ENCODE measurements at regions not wholly inside any gene's neighbourhood (a gene's known extent, or its start where the extent isn't known, plus 50 kb on each side); places are given as distances from the start of the nearest gene placed in this dataset.

GRCh38 chr2:6641956-6642355 is 223.8 kb downstream of the CMPK2 start:
- no peak for DNase-seq

- no peak for DNase-seq
These were observed 221.4 kb downstream of the CMPK2 start for GRCh38 chr2:6644261-6644660.

- no peak for DNase-seq
These were observed 220.7 kb downstream of the CMPK2 start for GRCh38 chr2:6645004-6645403.

- DNase-seq: no peak
These were observed 220.0 kb downstream of the CMPK2 start for GRCh38 chr2:6645672-6646071.

GRCh38 chr2:6647046-6647445 is 218.7 kb downstream of the CMPK2 start:
- DNase-seq: no peak

GRCh38 chr2:6648596-6649247 is 217.0 kb downstream of the CMPK2 start:
- no peak for DNase-seq

GRCh38 chr2:6650311-6650710 is 215.4 kb downstream of the CMPK2 start:
- DNase-seq: no peak

- no peak for DNase-seq
These were observed 213.5 kb downstream of the CMPK2 start for GRCh38 chr2:6652251-6652650.

GRCh38 chr2:6653281-6653750 is 212.4 kb downstream of the CMPK2 start:
- DNase-seq: no peak

- DNase-seq: peak; percentile 19
These were observed 211.4 kb downstream of the CMPK2 start for GRCh38 chr2:6654279-6654678.

GRCh38 chr2:6656633-6657032 is 209.1 kb downstream of the CMPK2 start:
- no peak for DNase-seq

GRCh38 chr2:6657136-6657535 is 208.6 kb downstream of the CMPK2 start:
- DNase-seq: no peak

GRCh38 chr2:6657855-6658254 is 207.9 kb downstream of the CMPK2 start:
- no peak for DNase-seq

- DNase-seq: no peak
These were observed 201.2 kb downstream of the CMPK2 start for GRCh38 chr2:6664332-6665061.

- DNase-seq: no peak
These were observed 200.3 kb downstream of the CMPK2 start for GRCh38 chr2:6665093-6666045.

- DNase-seq: no peak
These were observed 198.4 kb downstream of the CMPK2 start for GRCh38 chr2:6667326-6667725.

GRCh38 chr2:6671913-6672312 is 193.8 kb downstream of the CMPK2 start:
- no peak for DNase-seq

- DNase-seq: no peak
These were observed 191.3 kb downstream of the CMPK2 start for GRCh38 chr2:6674381-6674780.

GRCh38 chr2:6675791-6676190 is 189.9 kb downstream of the CMPK2 start:
- DNase-seq: no peak

- DNase-seq: no peak
These were observed 189.5 kb downstream of the CMPK2 start for GRCh38 chr2:6676241-6676640.

- no peak for DNase-seq
These were observed 188.9 kb downstream of the CMPK2 start for GRCh38 chr2:6676776-6677175.

- DNase-seq: no peak
These were observed 186.2 kb downstream of the CMPK2 start for GRCh38 chr2:6679471-6679870.

- DNase-seq: no peak
These were observed 182.2 kb downstream of the CMPK2 start for GRCh38 chr2:6683516-6683915.
